NCI-H524 (cell line): ENCODE measurements at regions not wholly inside any gene's neighbourhood (a gene's known extent, or its start where the extent isn't known, plus 50 kb on each side); places are given as distances from the start of the nearest gene placed in this dataset.

Source experiments
- DNase-seq, 2 experiments: peaks; one replicate each; lab custom pipeline; 2025; lab: John Stamatoyannopoulos, UW

GRCh38 chr11:19661827-19662226, 50.8 kb upstream of the NAV2 start:
- DNase-seq, result no peak

DNA sequence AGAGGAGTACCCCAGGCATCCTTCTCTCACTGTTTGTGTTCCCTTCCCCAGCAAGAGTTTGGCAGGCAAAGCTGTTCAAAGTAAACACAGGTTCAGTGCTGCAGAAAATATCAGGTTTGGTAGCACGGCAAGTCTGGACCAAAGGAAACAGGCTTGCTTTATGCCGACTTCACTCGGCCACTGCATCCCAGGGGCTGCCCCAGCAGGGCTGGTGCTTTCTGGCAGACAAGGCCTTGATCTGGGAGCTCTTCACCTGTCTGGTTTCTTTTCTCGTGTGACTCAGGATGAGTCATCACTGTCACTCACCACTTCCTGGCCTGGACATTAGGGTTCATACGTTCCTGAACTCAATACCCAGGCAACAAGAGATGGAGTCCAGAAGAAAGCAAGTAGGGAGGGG, 52.6 kb upstream of the NAV2 start:
- no peak for DNase-seq

GRCh38 chr11:19659529-19659928, 53.1 kb upstream of the NAV2 start:
- no peak for DNase-seq

DNA sequence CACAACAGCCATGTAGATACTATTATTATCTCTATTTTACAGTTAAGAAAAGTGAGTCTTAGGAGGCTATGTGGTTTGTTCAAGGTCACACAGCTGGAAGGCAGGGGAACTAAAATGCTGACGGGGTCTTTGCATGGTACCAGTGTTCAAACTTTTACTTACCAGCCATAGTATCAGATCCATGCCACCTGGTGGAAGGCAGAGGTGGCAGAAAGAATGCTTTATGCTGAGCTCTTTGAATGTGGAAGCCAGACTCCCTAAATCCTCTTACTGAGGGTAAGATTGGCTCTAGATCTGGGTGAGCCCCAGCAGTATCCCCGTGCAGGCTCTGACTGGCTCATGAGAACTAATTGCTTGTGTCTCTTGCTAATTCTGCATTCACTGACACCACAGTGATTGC, 54.3 kb upstream of the NAV2 start:
- peak in 1 of 2 experiments; percentile 34 for DNase-seq

DNA sequence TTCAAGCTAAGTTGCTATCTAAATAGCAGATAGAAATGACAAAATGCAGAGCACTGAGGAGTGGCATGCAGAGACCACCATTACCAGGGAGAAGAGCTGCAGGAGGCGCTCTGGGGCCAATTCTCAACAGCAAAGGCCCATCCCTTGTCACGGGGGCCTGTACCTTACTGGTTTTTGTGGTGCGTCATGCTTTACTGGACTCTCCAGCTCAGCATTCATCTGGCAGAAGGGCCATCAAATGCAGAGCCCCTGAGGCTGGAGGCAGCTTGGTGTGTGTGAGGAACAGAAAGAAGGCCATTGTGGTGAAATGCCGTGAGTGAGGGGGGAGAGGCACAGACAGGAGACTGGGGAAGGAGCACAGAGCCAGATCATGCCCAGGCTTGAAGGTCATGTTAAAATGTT, 56.5 kb upstream of the NAV2 start:
- DNase-seq, result no peak

- peak in 1 of 2 experiments; percentile 27 for DNase-seq
These were observed 59.8 kb upstream of the NAV2 start for GRCh38 chr11:19652623-19653375.

- peak; percentile 66 to 92 for DNase-seq
These were observed 61.0 kb upstream of the NAV2 start for GRCh38 chr11:19651653-19652052.

GRCh38 chr11:19651028-19651427, 61.6 kb upstream of the NAV2 start:
- peak; percentile 96 to 98 for DNase-seq

- no peak for DNase-seq
These were observed 62.2 kb upstream of the NAV2 start for GRCh38 chr11:19650467-19650866.

GRCh38 chr11:19649751-19650150, 62.9 kb upstream of the NAV2 start:
- DNase-seq, result no peak

DNA sequence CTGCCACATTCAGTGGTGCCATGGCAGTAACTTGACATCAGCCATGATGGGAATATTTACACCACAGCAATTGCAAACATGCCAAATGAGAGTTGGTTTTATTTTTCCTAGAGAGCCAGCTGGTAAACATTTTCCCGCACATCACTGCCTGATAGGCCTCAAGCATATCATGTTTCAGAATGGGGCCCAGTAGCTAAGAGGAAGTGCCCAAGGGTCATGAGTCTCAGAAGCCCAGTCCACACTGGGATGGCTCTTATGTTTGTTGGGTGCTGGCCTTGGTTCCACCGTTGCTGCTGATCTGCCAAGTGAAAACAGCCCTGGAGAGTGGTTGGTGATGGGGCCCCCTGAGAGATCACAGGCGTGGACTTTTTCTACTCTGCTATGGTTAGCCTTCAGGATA, 64.3 kb upstream of the NAV2 start:
- DNase-seq, result no peak

DNA sequence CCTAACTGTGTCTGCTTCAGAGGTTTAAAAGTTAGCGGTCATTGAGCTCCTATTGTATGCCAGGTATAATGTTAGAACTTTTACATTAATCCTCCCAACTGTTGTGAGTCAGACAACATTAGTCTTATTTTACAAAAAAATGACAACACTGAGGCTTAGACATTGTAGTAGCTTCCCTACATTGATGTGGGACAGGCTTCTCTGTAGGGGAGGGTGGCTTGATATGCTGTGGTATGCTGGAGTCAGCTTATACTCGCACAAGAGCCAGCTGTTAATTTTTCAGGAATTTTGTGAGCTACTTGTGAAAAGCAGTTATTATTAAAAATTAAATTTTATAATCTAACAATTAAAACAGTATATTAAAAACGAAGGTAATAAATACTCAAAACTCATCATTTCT, 64.8 kb upstream of the NAV2 start:
- DNase-seq, result no peak

- no peak for DNase-seq
These were observed 65.7 kb upstream of the NAV2 start for GRCh38 chr11:19646921-19647320.

- no peak for DNase-seq
These were observed 66.3 kb upstream of the NAV2 start for GRCh38 chr11:19646308-19646707.

- DNase-seq, result no peak
These were observed 68.3 kb upstream of the NAV2 start for GRCh38 chr11:19644316-19644715.

GRCh38 chr11:19642185-19643158, 70.2 kb upstream of the NAV2 start:
- DNase-seq, result peak in 1 of 2 experiments; percentile 30

DNA sequence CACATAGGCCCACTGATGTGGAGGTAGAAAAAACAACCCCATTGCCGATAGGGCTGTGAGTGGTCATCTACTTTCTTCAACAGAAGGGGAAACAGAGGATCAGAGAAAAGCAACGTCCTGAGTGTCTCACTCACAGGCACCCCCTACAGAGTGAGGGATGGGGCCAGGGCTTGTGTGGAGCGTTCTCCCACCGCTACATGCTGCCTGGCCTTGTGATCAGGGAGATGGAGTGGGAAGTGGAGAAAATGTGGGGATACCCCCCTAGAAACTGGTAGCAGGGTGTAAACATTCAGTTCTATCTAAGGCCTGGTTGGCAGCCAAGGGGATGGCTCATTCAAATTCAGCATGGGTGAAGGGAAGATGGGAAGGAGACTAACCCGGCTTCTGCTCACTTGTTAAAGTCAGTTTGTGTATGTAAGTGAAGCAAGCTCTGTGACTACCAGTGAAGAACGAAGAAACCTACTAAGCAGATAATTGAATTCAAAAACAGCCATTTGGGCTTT, 73.0 kb upstream of the NAV2 start:
- no peak for DNase-seq

- DNase-seq, result no peak
These were observed 77.3 kb upstream of the NAV2 start for GRCh38 chr11:19635332-19635731.

GRCh38 chr11:19633276-19633675, 79.4 kb upstream of the NAV2 start:
- DNase-seq, result no peak

DNA sequence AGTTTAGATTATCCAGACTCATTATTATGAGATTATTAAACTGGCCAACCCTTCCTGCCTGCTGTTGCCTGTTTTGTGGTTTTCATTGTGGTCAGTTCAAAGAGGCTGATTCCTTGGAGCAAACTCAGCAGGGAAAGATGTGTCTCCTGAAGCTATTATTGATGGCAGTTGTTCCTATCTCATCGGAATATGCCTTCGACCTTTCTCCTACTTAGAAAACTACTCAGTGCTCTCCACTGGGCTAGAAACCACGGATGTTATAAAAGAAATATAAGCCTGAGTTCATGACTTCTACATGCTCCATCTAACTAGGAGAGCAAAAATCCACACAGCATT, 80.2 kb upstream of the NAV2 start:
- no peak for DNase-seq

DNA sequence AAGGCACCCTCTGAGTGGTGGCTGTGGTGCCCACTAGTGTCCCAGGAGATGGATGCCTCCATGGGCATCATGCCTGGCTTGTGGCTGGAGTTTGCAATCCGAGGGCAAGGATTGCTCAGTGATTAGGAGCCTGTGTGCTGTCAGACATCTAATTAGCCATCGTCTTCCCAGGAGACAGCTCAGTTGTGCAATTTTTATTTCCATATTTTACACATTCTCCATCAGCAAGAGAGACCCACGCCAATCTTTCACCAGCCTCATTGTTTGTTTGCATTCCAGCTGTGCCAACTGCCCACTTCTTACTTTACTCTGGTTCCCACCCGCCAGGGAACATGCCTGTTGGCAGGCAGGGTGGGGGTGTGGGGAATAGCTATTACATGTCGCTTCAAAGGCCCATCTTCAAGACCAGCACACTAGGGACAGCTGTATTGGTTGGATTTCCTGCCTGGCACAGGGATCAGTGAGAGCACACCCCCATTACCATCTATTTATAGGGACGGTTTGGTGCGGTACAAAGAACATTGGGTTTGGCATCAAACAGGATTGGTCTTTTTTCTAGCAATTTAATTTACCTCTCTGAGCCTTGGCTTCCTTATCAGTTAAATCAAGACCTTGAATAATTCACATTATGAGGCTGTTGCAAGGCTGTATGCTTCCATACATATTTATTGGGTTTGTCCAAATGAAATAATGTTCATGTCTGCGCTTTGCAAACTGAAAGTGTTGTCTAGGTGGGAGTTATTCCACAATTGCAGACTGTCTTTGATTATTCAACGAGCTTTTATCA, 80.7 kb upstream of the NAV2 start:
- no peak for DNase-seq

DNA sequence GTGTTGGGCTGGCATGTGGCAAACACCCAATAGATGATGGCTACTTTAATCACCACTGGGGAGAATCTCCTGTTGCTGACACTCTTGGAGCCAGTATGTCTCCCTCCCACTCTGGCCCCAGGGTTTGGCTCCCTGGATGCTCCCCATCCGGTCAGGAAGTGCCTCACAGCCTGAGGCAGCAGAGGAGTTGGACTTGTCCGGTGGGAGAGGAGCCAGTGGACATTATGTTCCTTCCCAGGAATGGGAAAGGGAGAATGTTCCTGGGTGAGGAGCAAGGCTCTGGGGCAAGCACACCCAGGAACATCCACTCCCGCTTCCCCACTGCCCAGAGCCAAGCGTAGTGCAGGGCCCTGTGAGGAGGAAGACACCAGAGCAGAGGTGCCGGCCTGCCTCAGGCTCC, 84.6 kb upstream of the NAV2 start:
- no peak for DNase-seq
